HG03442 (cell line): ENCODE measurements at regions not wholly inside any gene's neighbourhood (a gene's known extent, or its start where the extent isn't known, plus 50 kb on each side); places are given as distances from the start of the nearest gene placed in this dataset.
"Not testable (repeated sequence)": the region's sequence is repeated elsewhere in the genome, so short reads cannot be mapped to it uniquely, and the experiment has no call there.

Experiments
- ATAC-seq: cut with Tn5 transposase; IDR thresholded peaks from one replicate; pipeline ENCODE4 v1.9.1; 2021; ENCODE audit warnings: mild to moderate bottlenecking, moderate library complexity; ENCODE audit not compliant: unreplicated experiment

- ATAC-seq, result no peak
Observed at GRCh38 chr3:151675858-151676615, 57.7 kb upstream of the AADACL2 start.

- ATAC-seq, result no peak
Observed at GRCh38 chr3:151673974-151674373, 59.8 kb upstream of the AADACL2 start.

- not testable (repeated sequence) for ATAC-seq
Observed at GRCh38 chr3:151667762-151668161, 66.0 kb upstream of the AADACL2 start.

- no peak for ATAC-seq
Observed at GRCh38 chr3:151660885-151661284, 72.8 kb upstream of the AADACL2 start.

GRCh38 chr3:151644986-151645385 lies 88.7 kb upstream of the AADACL2 start:
- no peak for ATAC-seq

- no peak for ATAC-seq
Observed at GRCh38 chr3:151644020-151644620, 89.6 kb upstream of the AADACL2 start.

GRCh38 chr3:151639418-151639740 lies 94.3 kb upstream of the AADACL2 start:
- no peak for ATAC-seq

- ATAC-seq, result no peak
Observed at GRCh38 chr3:151638555-151639417, 94.9 kb upstream of the AADACL2 start.

GRCh38 chr3:151635905-151636304 lies 97.8 kb upstream of the AADACL2 start:
- ATAC-seq, result no peak

- ATAC-seq, result no peak
Observed at GRCh38 chr3:151631946-151632345, 101.8 kb upstream of the AADACL2 start.

- no peak for ATAC-seq
Observed at GRCh38 chr3:151630938-151631441, 102.7 kb upstream of the AADACL2 start.

GRCh38 chr3:151630035-151630434 lies 103.7 kb upstream of the AADACL2 start:
- no peak for ATAC-seq

- ATAC-seq, result no peak
Observed at GRCh38 chr3:151625586-151625985, 108.1 kb upstream of the AADACL2 start.

GRCh38 chr3:151625086-151625485 lies 108.6 kb upstream of the AADACL2 start:
- ATAC-seq, result no peak

GRCh38 chr3:151620071-151620470 lies 113.7 kb upstream of the AADACL2 start:
- ATAC-seq, result no peak

GRCh38 chr3:151615464-151615863 lies 118.3 kb upstream of the AADACL2 start:
- no peak for ATAC-seq

GRCh38 chr3:151612115-151612514 lies 121.6 kb upstream of the AADACL2 start:
- ATAC-seq, result no peak

- ATAC-seq, result no peak
Observed at GRCh38 chr3:151611419-151611818, 122.3 kb upstream of the AADACL2 start.

- no peak for ATAC-seq
Observed at GRCh38 chr3:151609491-151609890, 124.2 kb upstream of the AADACL2 start.

GRCh38 chr3:151604891-151605290 lies 128.8 kb upstream of the AADACL2 start:
- ATAC-seq, result no peak

GRCh38 chr3:151600783-151601182 lies 132.9 kb upstream of the AADACL2 start:
- ATAC-seq, result no peak
